Karpas-422 (cell line): ENCODE measurements at regions not wholly inside any gene's neighbourhood (a gene's known extent, or its start where the extent isn't known, plus 50 kb on each side); places are given as distances from the start of the nearest gene placed in this dataset.

ENCODE experiments used
- DNase-seq: peaks from one replicate; pipeline ENCODE4 v3.0.0-alpha.2; 2015
- H2AFZ ChIP-seq: fragments of 200-600 bp; sonication (generic); 2 replicates; pipeline ENCODE4 v1.6.1; 2014; ENCODE audit warnings: antibody characterized with exemption, low read length, mixed read lengths
- H3K27ac ChIP-seq: fragments of 200-600 bp; sonication (generic); 2 replicates; pipeline ENCODE4 v1.5.1; 2014; ENCODE audit warnings: mild to moderate bottlenecking, low read length, moderate library complexity
- H3K27me3 ChIP-seq: fragments of 200-600 bp; sonication (generic); 2 replicates; pipeline ENCODE4 v1.6.1; 2014; ENCODE audit warnings: low read length, mixed read lengths
- H3K36me3 ChIP-seq: fragments of 200-600 bp; sonication (generic); 2 replicates; pipeline ENCODE4 v1.6.1; 2014; ENCODE audit warnings: low read length, mixed read lengths; ENCODE audit not compliant: insufficient read depth
- H3K4me1 ChIP-seq: fragments of 200-600 bp; sonication (generic); 2 replicates; pipeline ENCODE4 v1.6.1; 2014; ENCODE audit warnings: mild to moderate bottlenecking, low read length, mixed read lengths
- H3K4me2 ChIP-seq: fragments of 200-600 bp; sonication (generic); 2 replicates; pipeline ENCODE4 v1.6.1; 2014; ENCODE audit warnings: low read length, low read depth, mild to moderate bottlenecking; ENCODE audit not compliant: poor library complexity, severe bottlenecking
- H3K4me3 ChIP-seq: fragments of 200-600 bp; sonication (generic); 2 replicates; pipeline ENCODE4 v1.5.1; 2014; ENCODE audit warnings: mild to moderate bottlenecking, antibody characterized with exemption, low read length, mixed read lengths
- H3K79me2 ChIP-seq: fragments of 200-600 bp; sonication (generic); 2 replicates; pipeline ENCODE4 v1.6.1; 2014; ENCODE audit warnings: mild to moderate bottlenecking, low read length, mixed read lengths
- H3K9ac ChIP-seq: fragments of 200-600 bp; sonication (generic); 2 replicates; pipeline ENCODE4 v1.6.0; 2014; ENCODE audit warnings: low read length
- H3K9me2 ChIP-seq: fragments of 200-600 bp; sonication (generic), shearing (Covaris generic); replicated peaks from 2 replicates; pipeline ENCODE4 v1.6.0; 2014; ENCODE audit warnings: mild to moderate bottlenecking, low read length, moderate library complexity; ENCODE audit not compliant: insufficient read depth
- H3K9me3 ChIP-seq: fragments of 300-700, 200-600 bp; sonication (generic); 2 replicates; pipeline ENCODE4 v1.6.1; 2014; ENCODE audit warnings: low read length, mixed read lengths
- H4K20me1 ChIP-seq: fragments of 200-600 bp; sonication (generic); 2 replicates; pipeline ENCODE4 v1.6.1; 2014; ENCODE audit warnings: mild to moderate bottlenecking, antibody characterized with exemption, low read length, low read depth; ENCODE audit not compliant: insufficient read depth

DNA sequence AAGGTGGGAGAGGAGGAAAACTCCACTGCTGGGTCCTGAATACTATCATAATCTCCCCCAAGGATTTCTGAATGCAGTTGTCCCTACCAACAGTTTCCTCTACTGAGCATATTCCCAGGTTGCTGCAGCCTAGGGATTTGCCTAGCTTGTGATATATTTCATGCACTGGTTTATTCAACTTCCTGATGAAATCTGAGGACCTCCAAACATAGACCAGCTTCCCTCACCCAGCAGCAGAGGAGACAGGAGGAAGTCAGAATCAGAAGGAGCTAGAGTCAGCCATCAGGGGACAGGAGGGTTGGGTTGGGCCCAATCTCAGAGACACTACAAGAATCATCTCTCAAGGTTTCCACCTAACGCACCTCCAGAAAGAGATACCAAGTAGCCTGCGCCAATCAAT lies 138.4 kb upstream of the TOP1 start:
- DNase-seq: no peak
- Histone ChIP-seq H3K4me2 (no peak overlapping the region), H3K4me3 (no peak overlapping the region), H3K9me2 (no peaks in the 10 kb centered on the region), H3K4me1 (peaks cover 16% of the 10 kb centered on the region), H3K79me2 (no peaks in the 10 kb centered on the region), H3K9ac (no peak overlapping the region), H3K27me3 (no peaks in the 10 kb centered on the region), H3K9me3 (no peaks in the 10 kb centered on the region), H2AFZ (no peak overlapping the region), H3K36me3 (no peaks in the 10 kb centered on the region), H3K27ac (no peak overlapping the region), H4K20me1 (no peaks in the 10 kb centered on the region)

DNA sequence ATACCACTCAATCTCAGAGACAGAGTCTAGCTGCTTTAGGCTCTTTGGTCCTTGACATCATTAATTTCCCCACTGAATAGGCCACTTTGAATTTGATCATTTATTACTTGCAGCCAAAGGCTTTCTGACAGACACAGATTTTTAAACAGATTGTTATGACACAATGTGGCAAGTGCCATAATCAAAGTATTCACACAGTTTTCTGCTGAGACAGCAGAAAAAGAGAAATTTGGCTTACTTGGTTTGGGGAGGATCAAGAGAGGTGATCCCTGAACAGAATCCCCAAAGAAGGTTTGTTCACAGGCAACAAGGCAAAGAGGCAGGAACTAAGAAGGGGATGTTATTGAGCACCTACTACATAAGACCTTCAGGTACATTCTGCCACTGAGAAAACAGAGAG lies 138.0 kb upstream of the TOP1 start:
- no peak overlapping the region for H2AFZ ChIP-seq
- H3K36me3 ChIP-seq: no peaks in the 10 kb centered on the region
- H3K4me2 ChIP-seq: no peak overlapping the region
- DNase-seq: no peak
- H3K27me3 ChIP-seq: no peaks in the 10 kb centered on the region
- no peak overlapping the region for H3K9ac ChIP-seq
- no peak overlapping the region for H3K27ac ChIP-seq
- H3K79me2 ChIP-seq: no peaks in the 10 kb centered on the region
- peaks cover 20% of the 10 kb centered on the region for H3K4me1 ChIP-seq
- H3K4me3 ChIP-seq: no peak overlapping the region
- no peaks in the 10 kb centered on the region for H3K9me3 ChIP-seq
- H3K9me2 ChIP-seq: no peaks in the 10 kb centered on the region
- H4K20me1 ChIP-seq: no peaks in the 10 kb centered on the region

DNA sequence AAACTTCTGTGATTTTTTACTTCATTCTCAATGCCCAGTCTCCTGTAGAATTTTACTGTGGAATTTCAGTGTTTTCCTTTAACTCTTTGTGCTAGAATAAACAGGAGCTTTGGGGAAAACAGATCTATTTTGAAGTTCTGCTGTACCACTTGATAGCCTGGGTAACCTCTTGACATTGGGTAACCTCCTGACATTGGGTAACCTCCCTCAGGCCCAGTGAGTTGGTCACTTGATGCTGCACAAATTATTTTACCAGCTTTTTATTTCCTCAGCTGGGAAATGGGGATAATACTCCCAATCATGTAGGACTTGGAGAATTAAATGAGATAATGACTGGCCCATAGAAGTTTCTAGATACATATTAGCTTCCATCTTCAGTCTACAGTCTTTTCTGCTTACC lies 137.3 kb upstream of the TOP1 start:
- Histone ChIP-seq H3K4me3 (no peak overlapping the region), H3K4me1 (peaks cover 25% of the 10 kb centered on the region), H3K36me3 (no peaks in the 10 kb centered on the region), H4K20me1 (no peaks in the 10 kb centered on the region), H3K27me3 (no peaks in the 10 kb centered on the region), H2AFZ (no peak overlapping the region), H3K9me3 (no peaks in the 10 kb centered on the region), H3K9ac (no peak overlapping the region), H3K79me2 (no peaks in the 10 kb centered on the region), H3K27ac (no peak overlapping the region), H3K4me2 (no peak overlapping the region), H3K9me2 (no peaks in the 10 kb centered on the region)
- DNase-seq: no peak

DNA sequence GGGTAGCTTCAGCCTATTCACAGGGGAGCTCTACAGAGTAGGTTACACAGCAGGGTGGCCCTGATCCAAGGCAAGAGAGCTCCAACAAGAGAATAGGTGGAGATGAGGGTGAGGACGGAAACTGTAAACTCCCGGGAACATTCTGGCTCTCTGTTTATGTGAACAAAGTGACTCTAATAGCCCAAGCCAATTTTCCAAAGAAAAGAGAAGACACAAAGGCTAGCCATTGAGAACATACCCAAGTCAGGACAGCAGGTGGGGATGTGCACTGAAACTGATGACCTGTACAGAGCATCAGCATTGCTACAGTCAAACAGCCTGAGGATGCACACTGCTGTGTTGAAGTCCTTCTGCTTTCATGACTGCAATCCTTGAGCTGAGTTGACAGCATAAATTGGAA lies 136.0 kb upstream of the TOP1 start:
- H2AFZ ChIP-seq: no peak overlapping the region
- peaks cover 38% of the 10 kb centered on the region for H3K4me1 ChIP-seq
- no peaks in the 10 kb centered on the region for H4K20me1 ChIP-seq
- H3K4me3 ChIP-seq: no peak overlapping the region
- no peaks in the 10 kb centered on the region for H3K9me2 ChIP-seq
- no peaks in the 10 kb centered on the region for H3K36me3 ChIP-seq
- no peak overlapping the region for H3K4me2 ChIP-seq
- no peaks in the 10 kb centered on the region for H3K79me2 ChIP-seq
- H3K9ac ChIP-seq: no peak overlapping the region
- H3K27me3 ChIP-seq: no peaks in the 10 kb centered on the region
- H3K9me3 ChIP-seq: no peaks in the 10 kb centered on the region
- no peak overlapping the region for H3K27ac ChIP-seq
- peak; percentile 83 for DNase-seq

DNA sequence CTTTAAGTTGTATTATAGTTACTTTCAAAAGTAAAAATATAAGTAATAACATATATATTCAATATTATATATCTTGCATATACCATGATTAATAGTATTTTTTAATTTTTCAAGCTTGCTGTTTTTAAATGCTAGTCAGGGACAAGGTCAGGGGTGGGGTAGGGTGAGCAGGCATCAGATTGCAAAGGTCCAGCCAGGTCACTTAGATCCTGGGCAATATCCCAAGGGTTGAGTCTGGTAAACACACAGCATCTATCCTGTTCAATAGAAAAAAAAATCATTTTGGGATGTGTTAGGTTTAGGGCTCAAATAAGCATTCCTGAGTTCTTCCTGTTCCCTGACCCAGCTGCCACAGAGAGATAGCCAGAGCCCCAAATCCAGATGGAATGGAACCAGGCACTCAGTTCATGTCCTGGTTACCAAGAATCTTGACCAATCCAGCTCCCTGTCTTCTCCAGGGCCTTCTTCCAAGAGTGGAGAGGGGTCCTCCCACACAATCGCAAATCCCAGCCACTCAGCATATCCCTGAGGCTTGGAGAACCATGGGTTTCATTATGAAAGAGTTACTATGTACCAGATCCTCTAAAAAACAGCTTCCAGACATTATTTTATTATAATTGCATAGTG lies 134.9 kb upstream of the TOP1 start:
- Histone ChIP-seq H3K4me1 (peaks cover 49% of the 10 kb centered on the region), H2AFZ (no peak overlapping the region), H3K4me3 (no peak overlapping the region), H3K27me3 (no peaks in the 10 kb centered on the region), H3K79me2 (no peaks in the 10 kb centered on the region), H4K20me1 (no peaks in the 10 kb centered on the region), H3K9ac (no peak overlapping the region), H3K27ac (no peak overlapping the region), H3K9me3 (no peaks in the 10 kb centered on the region), H3K4me2 (no peak overlapping the region), H3K36me3 (no peaks in the 10 kb centered on the region), H3K9me2 (no peaks in the 10 kb centered on the region)
- DNase-seq: no peak

DNA sequence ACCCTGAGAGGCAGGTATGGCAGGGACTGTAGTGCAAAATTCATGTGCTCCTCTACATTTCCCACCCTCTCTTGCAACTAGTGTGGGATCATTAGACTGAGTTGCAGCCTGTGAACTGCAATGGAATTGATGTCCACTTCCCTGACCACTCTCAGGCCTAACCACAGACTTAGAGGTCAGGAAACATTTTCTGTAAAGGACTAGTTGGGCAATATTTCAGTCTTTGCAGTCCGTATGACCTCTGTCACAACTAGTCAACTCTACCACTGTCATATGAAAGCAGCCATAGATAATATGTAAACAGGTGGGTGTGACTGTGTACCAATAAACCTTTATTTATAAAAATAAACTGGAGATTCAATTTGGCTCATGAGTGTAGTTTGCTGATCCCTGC lies 134.4 kb upstream of the TOP1 start:
- H3K9me3 ChIP-seq: no peaks in the 10 kb centered on the region
- H3K36me3 ChIP-seq: no peaks in the 10 kb centered on the region
- no peak overlapping the region for H3K27ac ChIP-seq
- H3K4me3 ChIP-seq: no peak overlapping the region
- H3K9me2 ChIP-seq: no peaks in the 10 kb centered on the region
- no peak overlapping the region for H3K4me2 ChIP-seq
- H3K4me1 ChIP-seq: peaks cover 54% of the 10 kb centered on the region
- H4K20me1 ChIP-seq: no peaks in the 10 kb centered on the region
- H2AFZ ChIP-seq: no peak overlapping the region
- no peaks in the 10 kb centered on the region for H3K79me2 ChIP-seq
- no peak overlapping the region for H3K9ac ChIP-seq
- no peak for DNase-seq
- H3K27me3 ChIP-seq: no peaks in the 10 kb centered on the region

DNA sequence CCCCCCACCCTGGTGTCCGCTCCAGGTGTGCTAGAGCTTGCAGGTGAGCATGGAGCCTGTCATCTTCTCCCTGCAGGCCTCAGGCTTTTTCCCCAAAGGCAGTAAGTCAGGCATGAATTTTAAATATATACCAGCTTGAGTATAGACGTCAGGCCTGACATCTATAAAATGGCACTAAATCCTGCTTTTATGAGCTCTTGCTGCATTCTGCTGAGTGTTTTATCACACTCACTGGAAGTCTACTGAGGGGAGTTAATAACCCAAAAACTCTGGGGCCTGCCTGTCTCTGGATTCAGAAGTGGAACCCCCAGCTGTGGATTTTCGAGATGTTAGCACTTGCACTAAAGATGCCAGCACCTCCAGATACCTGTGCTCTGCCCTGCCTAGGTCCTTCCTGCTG lies 133.4 kb upstream of the TOP1 start:
- Histone ChIP-seq H4K20me1 (no peaks in the 10 kb centered on the region), H3K9me3 (no peaks in the 10 kb centered on the region), H2AFZ (no peak overlapping the region), H3K9me2 (no peaks in the 10 kb centered on the region), H3K9ac (no peak overlapping the region), H3K27me3 (no peaks in the 10 kb centered on the region), H3K27ac (no peak overlapping the region), H3K4me1 (peaks cover 63% of the 10 kb centered on the region), H3K79me2 (no peaks in the 10 kb centered on the region), H3K36me3 (no peaks in the 10 kb centered on the region), H3K4me2 (no peak overlapping the region), H3K4me3 (no peak overlapping the region)
- DNase-seq: no peak

DNA sequence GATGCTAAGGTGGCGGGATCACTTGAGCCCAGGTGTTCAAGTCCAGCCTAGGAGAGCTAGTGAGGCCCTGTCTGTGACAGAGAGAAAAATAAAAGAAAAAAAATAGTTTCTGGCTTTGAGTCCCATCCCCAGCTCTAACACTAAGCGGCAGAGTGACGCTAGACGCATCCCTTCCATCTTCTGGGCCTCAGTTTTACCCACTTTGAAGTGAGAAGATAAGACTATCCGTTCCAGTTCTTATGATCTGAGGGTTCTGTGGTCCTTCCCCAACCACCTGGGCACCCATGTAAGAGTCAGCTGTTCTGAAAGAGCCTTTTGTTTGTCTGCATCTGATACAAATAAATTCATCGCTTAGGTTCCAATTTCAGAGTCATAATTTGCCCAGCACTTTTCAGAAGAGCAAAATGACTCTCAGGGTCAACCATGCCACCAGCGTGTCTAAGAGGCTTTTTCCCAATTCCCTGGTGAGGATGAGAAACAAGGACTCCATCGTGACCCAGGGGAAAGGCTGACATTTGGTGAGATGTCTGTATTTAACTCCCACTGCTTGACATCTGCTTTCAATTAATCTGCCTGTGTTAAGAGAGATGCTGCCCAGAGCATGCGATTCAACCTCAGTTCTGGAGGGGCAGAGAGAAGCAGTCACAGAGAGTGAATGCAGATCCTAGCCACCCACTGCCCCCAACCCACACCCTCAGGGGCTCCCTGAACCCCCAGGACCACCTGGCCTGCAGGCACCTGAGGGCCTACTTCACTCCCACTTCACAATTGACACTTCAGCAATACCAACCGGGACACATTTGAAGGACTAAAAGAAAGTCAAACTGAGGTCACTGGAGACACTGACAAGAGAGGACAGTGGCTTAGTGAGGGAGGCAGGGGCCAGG lies 131.6 kb upstream of the TOP1 start:
- Histone ChIP-seq H3K9ac (peak overlapping the region; percentile 51), H3K4me1 (peaks cover 63% of the 10 kb centered on the region), H3K36me3 (no peaks in the 10 kb centered on the region), H4K20me1 (no peaks in the 10 kb centered on the region), H3K9me2 (no peaks in the 10 kb centered on the region), H3K4me2 (peak overlapping the region; percentile 65), H3K9me3 (no peaks in the 10 kb centered on the region), H2AFZ (no peak overlapping the region), H3K4me3 (peak overlapping the region; percentile 46), H3K27me3 (no peaks in the 10 kb centered on the region), H3K27ac (peak overlapping the region; percentile 73), H3K79me2 (no peaks in the 10 kb centered on the region)
- DNase-seq: no peak
